GM06990 (cell line): ENCODE measurements at regions not wholly inside any gene's neighbourhood (a gene's known extent, or its start where the extent isn't known, plus 50 kb on each side); places are given as distances from the start of the nearest gene placed in this dataset.

Source experiments
- DNase-seq: peaks from one replicate; pipeline ENCODE4 v3.0.0-alpha.2; 2011; ENCODE audit not compliant: insufficient read length; ENCODE audit errors: extremely low read depth
- H3K27me3 ChIP-seq: replicated peaks from 2 replicates; pipeline ENCODE4 v1.6.0; 2011; ENCODE audit warnings: low read length; ENCODE audit not compliant: control insufficient read depth, insufficient read depth
- H3K36me3 ChIP-seq: 2 replicates; pipeline ENCODE4 v1.5.1; 2011; ENCODE audit warnings: low read length; ENCODE audit not compliant: control insufficient read depth, insufficient read depth
- H3K4me3 ChIP-seq: replicated peaks from 2 replicates; pipeline ENCODE4 v1.5.1; 2011; ENCODE audit warnings: low read depth, mild to moderate bottlenecking, control low read depth, low read length
- CTCF ChIP-seq: IDR thresholded peaks from 2 replicates; pipeline ENCODE4 v1.5.1; 2011; ENCODE audit warnings: low read length, control low read depth, mild to moderate bottlenecking, inconsistent platforms; ENCODE audit not compliant: insufficient read depth, poor library complexity, severe bottlenecking

GRCh38 chr7:10657201-10657600 lies 316.5 kb upstream of the PHF14 start:
- no peaks in the 10 kb centered on the region for H3K36me3 ChIP-seq
- no peak for TF ChIP-seq CTCF
- no peak overlapping the region for H3K4me3 ChIP-seq
- DNase-seq: no peak
- no peaks in the 10 kb centered on the region for H3K27me3 ChIP-seq

- TF ChIP-seq CTCF: no peak
- Histone ChIP-seq H3K4me3 (no peak overlapping the region), H3K27me3 (no peaks in the 10 kb centered on the region), H3K36me3 (no peaks in the 10 kb centered on the region)
- DNase-seq: no peak
Observed at GRCh38 chr7:10657837-10658236, 315.8 kb upstream of the PHF14 start.

GRCh38 chr7:10662491-10662890 lies 311.2 kb upstream of the PHF14 start:
- DNase-seq: no peak
- no peaks in the 10 kb centered on the region for H3K36me3 ChIP-seq
- no peak for TF ChIP-seq CTCF
- no peaks in the 10 kb centered on the region for H3K27me3 ChIP-seq
- no peak overlapping the region for H3K4me3 ChIP-seq

- H3K27me3 ChIP-seq: no peaks in the 10 kb centered on the region
- no peak overlapping the region for H3K4me3 ChIP-seq
- DNase-seq: no peak
- no peak for TF ChIP-seq CTCF
- no peaks in the 10 kb centered on the region for H3K36me3 ChIP-seq
Observed at GRCh38 chr7:10662982-10663884, 310.4 kb upstream of the PHF14 start.

GRCh38 chr7:10672186-10672585 lies 301.5 kb upstream of the PHF14 start:
- TF ChIP-seq CTCF: no peak
- DNase-seq: no peak
- no peaks in the 10 kb centered on the region for H3K27me3 ChIP-seq
- no peak overlapping the region for H3K4me3 ChIP-seq
- no peaks in the 10 kb centered on the region for H3K36me3 ChIP-seq

GRCh38 chr7:10677211-10677610 lies 296.5 kb upstream of the PHF14 start:
- no peak for TF ChIP-seq CTCF

More at GRCh38 chr7:10677211-10677610, 296.5 kb upstream of the PHF14 start:
- Histone ChIP-seq H3K27me3 (no peaks in the 10 kb centered on the region), H3K36me3 (no peaks in the 10 kb centered on the region), H3K4me3 (no peak overlapping the region)
- no peak for DNase-seq
